ENCODE measurements at regions not wholly inside any gene's neighbourhood (a gene's known extent, or its start where the extent isn't known, plus 50 kb on each side); places are given as distances from the start of the nearest gene placed in this dataset.

DNA sequence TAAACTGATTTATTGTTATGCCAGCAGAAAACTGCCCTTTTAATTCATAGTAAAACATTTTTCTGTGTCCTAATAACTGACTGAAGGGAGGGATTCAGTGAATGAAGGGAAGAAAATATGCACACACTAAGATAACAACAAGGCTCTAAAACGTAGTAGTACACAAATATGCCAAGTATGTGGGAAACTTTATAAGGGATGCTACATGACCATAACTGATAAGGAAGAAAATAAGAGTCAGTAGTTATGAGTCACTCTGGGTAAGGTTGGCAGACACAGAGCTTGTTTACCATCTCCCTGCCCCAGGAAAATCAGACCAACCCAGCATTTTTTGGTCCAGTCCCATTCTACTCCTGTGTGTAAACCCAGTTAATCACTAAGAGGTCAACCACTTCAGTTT, 124.2 kb downstream of the RPRM start:
- TF ChIP-seq, protein P1, sequence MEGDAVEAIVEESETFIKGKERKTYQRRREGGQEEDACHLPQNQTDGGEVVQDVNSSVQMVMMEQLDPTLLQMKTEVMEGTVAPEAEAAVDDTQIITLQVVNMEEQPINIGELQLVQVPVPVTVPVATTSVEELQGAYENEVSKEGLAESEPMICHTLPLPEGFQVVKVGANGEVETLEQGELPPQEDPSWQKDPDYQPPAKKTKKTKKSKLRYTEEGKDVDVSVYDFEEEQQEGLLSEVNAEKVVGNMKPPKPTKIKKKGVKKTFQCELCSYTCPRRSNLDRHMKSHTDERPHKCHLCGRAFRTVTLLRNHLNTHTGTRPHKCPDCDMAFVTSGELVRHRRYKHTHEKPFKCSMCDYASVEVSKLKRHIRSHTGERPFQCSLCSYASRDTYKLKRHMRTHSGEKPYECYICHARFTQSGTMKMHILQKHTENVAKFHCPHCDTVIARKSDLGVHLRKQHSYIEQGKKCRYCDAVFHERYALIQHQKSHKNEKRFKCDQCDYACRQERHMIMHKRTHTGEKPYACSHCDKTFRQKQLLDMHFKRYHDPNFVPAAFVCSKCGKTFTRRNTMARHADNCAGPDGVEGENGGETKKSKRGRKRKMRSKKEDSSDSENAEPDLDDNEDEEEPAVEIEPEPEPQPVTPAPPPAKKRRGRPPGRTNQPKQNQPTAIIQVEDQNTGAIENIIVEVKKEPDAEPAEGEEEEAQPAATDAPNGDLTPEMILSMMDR (IDR thresholded peaks at IDR 0.05): no peak
- TF ChIP-seq POLR2A (IDR thresholded peaks at IDR 0.05) (no peak), POLR2AphosphoS5 (IDR thresholded peaks at IDR 0.05) (no peak)
